Panc1 (cell line): ENCODE measurements at regions not wholly inside any gene's neighbourhood (a gene's known extent, or its start where the extent isn't known, plus 50 kb on each side); places are given as distances from the start of the nearest gene placed in this dataset.

ENCODE experiments used
- ATAC-seq: fragments of 200-7000 bp; cut with Tn5 transposase; 2 replicates; pipeline ENCODE4 v1.9.1; 2020; ENCODE audit warnings: mild to moderate bottlenecking, moderate library complexity
- BruUV-seq: library from RNA; stranded (reverse); fragments of 400-500 nt; replicated peaks from 2 replicates; lab custom pipeline; 2021; lab: Mats Ljungman, UMichigan
- CTCF ChIA-PET: fragments of 300-600 bp; sonication (Branson Sonifier 250); formaldehyde crosslinking; loops from one replicate; lab custom pipeline; 2022; ENCODE audit warnings: antibody characterized with exemption; lab: Charles Lee
- POLR2A ChIA-PET: fragments of 300-600 bp; sonication (Branson Sonifier 250); formaldehyde crosslinking; loops from one replicate; lab custom pipeline; 2022; ENCODE audit warnings: antibody characterized with exemption; lab: Charles Lee
- DNase-seq: peaks from one replicate; pipeline ENCODE4 v3.0.0-alpha.2; 2010; ENCODE audit warnings: low read depth, low spot score
- H3K27ac ChIP-seq: 2 replicates; pipeline ENCODE4 v1.5.1; 2011; ENCODE audit warnings: mild to moderate bottlenecking, low read length, inconsistent platforms
- H3K27me3 ChIP-seq: fragments of 200-500 bp; sonication (Bioruptor generic); 2 replicates; pipeline ENCODE4 v1.6.0; 2014; ENCODE audit warnings: low read length, inconsistent platforms; ENCODE audit not compliant: control insufficient read depth, insufficient read depth
- H3K36me3 ChIP-seq: fragments of 200-500 bp; sonication (Bioruptor generic); 2 replicates; pipeline ENCODE4 v1.5.1; 2014; ENCODE audit warnings: inconsistent platforms, mild to moderate bottlenecking, low read length, moderate library complexity; ENCODE audit not compliant: control insufficient read depth, insufficient read depth
- H3K4me1 ChIP-seq: 2 replicates; pipeline ENCODE4 v1.5.1; 2011; ENCODE audit warnings: inconsistent platforms, mild to moderate bottlenecking, low read length, moderate library complexity; ENCODE audit not compliant: control insufficient read depth, insufficient read depth
- H3K4me3 ChIP-seq, 2 experiments: 2 replicates each; pipeline ENCODE4 v1.5.1; 2011 to 2012; ENCODE audit warnings: low read depth in 2 of 2, low read length in 2 of 2, mild to moderate bottlenecking in 2 of 2, inconsistent platforms in 1 of 2, moderate library complexity in 1 of 2
- H3K9me3 ChIP-seq: fragments of 200-500 bp; sonication (Bioruptor generic); 2 replicates; pipeline ENCODE4 v1.5.1; 2014; ENCODE audit warnings: low read depth, mild to moderate bottlenecking, inconsistent platforms, low read length, moderate library complexity; ENCODE audit not compliant: control insufficient read depth, insufficient read depth
- CTCF ChIP-seq: fragments of 450-650 bp; IDR thresholded peaks from 2 replicates; pipeline ENCODE4 v1.5.1; 2017; ENCODE audit warnings: mild to moderate bottlenecking
- POLR2AphosphoS5 ChIP-seq: IDR thresholded peaks from 2 replicates; pipeline ENCODE4 v1.6.1; 2012; ENCODE audit warnings: mild to moderate bottlenecking, low read depth, low read length, moderate library complexity
- SIN3A ChIP-seq: IDR thresholded peaks from 2 replicates; pipeline ENCODE4 v1.6.1; 2012; ENCODE audit warnings: low read depth, mild to moderate bottlenecking, low read length, moderate library complexity, borderline replicate concordance; ENCODE audit not compliant: insufficient read depth
- TCF7L2 ChIP-seq: IDR thresholded peaks from 2 replicates; pipeline ENCODE4 v1.6.1; 2011; ENCODE audit warnings: mild to moderate bottlenecking, low read depth, low read length, inconsistent platforms
- in situ Hi-C: cut with HindIII; loops from 2 replicates; pipeline ENCODE4 v1.10.0; 2016; ENCODE audit warnings: low sequenced_read_pairs, low pct_unique_long_range_greater_than_20kb
- intact Hi-C: fragments of 100-400 bp; cut with micrococcal nuclease; formaldehyde crosslinking; loops from one replicate; pipeline ENCODE4 v1.10.0; 2022; ENCODE audit not compliant: unreplicated experiment
- TF ChIP-seq, protein P1 (sequence below), 2 experiments: IDR thresholded peaks; 2 replicates each; pipeline ENCODE4 v1.6.1; 2011 to 2012; ENCODE audit warnings: low read depth in 2 of 2, control low read depth in 1 of 2, low read length in 1 of 2, mild to moderate bottlenecking in 1 of 2, moderate library complexity in 1 of 2; ENCODE audit not compliant: insufficient read depth in 1 of 2

DNA sequence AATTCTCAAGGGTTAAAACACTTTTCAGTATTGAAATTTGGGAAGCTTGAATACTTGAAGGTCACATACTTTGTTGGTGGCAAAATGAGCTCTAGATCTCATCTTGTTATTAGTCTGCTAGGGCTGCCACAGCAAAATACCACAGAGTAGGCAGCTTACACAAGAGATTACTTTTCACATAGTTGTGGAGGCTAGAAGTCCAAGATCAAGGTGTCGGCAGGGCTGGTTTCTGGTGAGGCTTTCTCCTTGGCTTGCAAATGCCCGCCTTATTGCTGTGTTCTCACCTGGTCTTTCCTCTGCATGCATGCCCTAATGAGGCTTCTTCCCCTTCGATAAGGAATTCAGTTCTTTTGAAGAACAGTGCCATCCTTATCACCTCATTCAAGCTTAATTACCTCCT is 270.8 kb upstream of the ANKRD55 start:
- BruUV-seq: no TSS peak
- POLR2A ChIA-PET: no interaction called here
- Histone ChIP-seq H3K27ac (no peak overlapping the region), H3K4me1 (no peaks in the 10 kb centered on the region), H3K9me3 (no peaks in the 10 kb centered on the region), H3K4me3 (no peak overlapping the region), H3K36me3 (no peaks in the 10 kb centered on the region), H3K27me3 (peaks cover 2% of the 10 kb centered on the region; the same call in 1 of the 2 replicates)
- intact Hi-C loops: no loop called here
- ATAC-seq (no peak), DNase-seq (no peak)
- CTCF ChIA-PET: no interaction called here
- TF ChIP-seq TCF7L2: no peak
- TF ChIP-seq CTCF: no peak
- no peak for TF ChIP-seq SIN3A
- TF ChIP-seq POLR2AphosphoS5: no peak
- TF ChIP-seq, protein P1, sequence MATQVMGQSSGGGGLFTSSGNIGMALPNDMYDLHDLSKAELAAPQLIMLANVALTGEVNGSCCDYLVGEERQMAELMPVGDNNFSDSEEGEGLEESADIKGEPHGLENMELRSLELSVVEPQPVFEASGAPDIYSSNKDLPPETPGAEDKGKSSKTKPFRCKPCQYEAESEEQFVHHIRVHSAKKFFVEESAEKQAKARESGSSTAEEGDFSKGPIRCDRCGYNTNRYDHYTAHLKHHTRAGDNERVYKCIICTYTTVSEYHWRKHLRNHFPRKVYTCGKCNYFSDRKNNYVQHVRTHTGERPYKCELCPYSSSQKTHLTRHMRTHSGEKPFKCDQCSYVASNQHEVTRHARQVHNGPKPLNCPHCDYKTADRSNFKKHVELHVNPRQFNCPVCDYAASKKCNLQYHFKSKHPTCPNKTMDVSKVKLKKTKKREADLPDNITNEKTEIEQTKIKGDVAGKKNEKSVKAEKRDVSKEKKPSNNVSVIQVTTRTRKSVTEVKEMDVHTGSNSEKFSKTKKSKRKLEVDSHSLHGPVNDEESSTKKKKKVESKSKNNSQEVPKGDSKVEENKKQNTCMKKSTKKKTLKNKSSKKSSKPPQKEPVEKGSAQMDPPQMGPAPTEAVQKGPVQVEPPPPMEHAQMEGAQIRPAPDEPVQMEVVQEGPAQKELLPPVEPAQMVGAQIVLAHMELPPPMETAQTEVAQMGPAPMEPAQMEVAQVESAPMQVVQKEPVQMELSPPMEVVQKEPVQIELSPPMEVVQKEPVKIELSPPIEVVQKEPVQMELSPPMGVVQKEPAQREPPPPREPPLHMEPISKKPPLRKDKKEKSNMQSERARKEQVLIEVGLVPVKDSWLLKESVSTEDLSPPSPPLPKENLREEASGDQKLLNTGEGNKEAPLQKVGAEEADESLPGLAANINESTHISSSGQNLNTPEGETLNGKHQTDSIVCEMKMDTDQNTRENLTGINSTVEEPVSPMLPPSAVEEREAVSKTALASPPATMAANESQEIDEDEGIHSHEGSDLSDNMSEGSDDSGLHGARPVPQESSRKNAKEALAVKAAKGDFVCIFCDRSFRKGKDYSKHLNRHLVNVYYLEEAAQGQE (IDR thresholded peaks at IDR 0.05; ENCODE audit: insufficient read depth in 1 of 2, low read depth in 2 of 2, low read length in 1 of 2): no peak
- in situ Hi-C loops: no loop called here

DNA sequence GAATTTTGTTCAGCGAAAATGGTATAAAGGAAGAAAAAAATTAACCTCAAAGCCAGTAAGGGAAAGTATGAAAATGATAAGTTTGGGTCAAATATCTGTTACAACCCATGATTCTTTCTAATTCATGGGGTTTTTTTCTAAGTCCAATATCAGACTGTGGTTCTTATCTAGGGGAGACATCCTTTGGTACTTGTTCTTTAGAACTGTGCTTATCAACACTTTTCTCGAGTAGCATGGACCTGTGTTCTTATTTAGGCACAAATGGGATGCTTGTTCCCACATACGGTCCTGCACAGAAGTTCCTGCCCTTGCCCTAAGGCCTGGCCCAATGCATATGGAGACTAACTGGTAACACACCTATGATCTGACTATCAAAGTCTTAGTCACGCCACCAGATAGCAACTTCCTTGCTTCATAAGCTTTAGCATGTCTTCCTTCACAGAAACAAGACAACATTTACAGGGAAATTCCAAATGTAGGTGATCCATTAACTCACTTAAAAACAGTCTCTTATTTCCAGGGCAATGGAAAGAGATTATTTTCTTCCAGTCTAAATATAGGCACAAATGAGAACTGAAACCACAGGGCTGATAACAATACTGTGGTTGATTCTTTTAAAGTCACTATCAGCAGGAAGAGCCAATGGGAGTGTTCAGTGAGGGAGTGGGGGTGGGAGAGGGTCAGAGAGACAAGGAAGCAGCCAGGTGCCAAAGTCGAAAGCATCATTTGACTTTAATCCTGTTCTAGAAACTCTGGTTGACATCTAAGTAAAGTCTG is 268.8 kb upstream of the ANKRD55 start:
- Histone ChIP-seq H3K9me3 (no peaks in the 10 kb centered on the region), H3K4me1 (no peaks in the 10 kb centered on the region), H3K27me3 (peaks cover 2% of the 10 kb centered on the region; the same call in 1 of the 2 replicates), H3K27ac (no peak overlapping the region), H3K36me3 (no peaks in the 10 kb centered on the region), H3K4me3 (no peak overlapping the region)
- no TSS peak for BruUV-seq
- DNase-seq (no peak), ATAC-seq (no peak)
- in situ Hi-C loops: no loop called here
- TF ChIP-seq CTCF (no peak), POLR2AphosphoS5 (no peak), SIN3A (no peak), TCF7L2 (no peak)
- TF ChIP-seq, protein P1 (IDR thresholded peaks at IDR 0.05; ENCODE audit: insufficient read depth in 1 of 2, low read depth in 2 of 2, low read length in 1 of 2): no peak
- POLR2A ChIA-PET: no interaction called here
- CTCF ChIA-PET: no interaction called here
- intact Hi-C loops: no loop called here
